Ishikawa (cell line): ENCODE measurements at regions not wholly inside any gene's neighbourhood (a gene's known extent, or its start where the extent isn't known, plus 50 kb on each side); places are given as distances from the start of the nearest gene placed in this dataset.

ENCODE experiments used
- CEBPB ChIP-seq: IDR thresholded peaks from 2 replicates; pipeline ENCODE4 v1.6.1; 2012
- CREB1 ChIP-seq: IDR thresholded peaks from 2 replicates; pipeline ENCODE4 v1.6.1; 2012; ENCODE audit warnings: low read depth
- EGR1 ChIP-seq: IDR thresholded peaks from 2 replicates; pipeline ENCODE4 v1.6.1; 2012
- EP300 ChIP-seq: IDR thresholded peaks from 2 replicates; pipeline ENCODE4 v1.6.1; 2012; ENCODE audit warnings: borderline replicate concordance
- FOXM1 ChIP-seq: IDR thresholded peaks from 2 replicates; pipeline ENCODE4 v1.6.1; 2012; ENCODE audit warnings: low read depth, borderline replicate concordance
- MAX ChIP-seq: IDR thresholded peaks from 2 replicates; pipeline ENCODE4 v1.6.1; 2012
- NFIC ChIP-seq: IDR thresholded peaks from 2 replicates; pipeline ENCODE4 v1.6.1; 2012
- RAD21 ChIP-seq: IDR thresholded peaks from 2 replicates; pipeline ENCODE4 v1.6.1; 2012; ENCODE audit warnings: low read depth
- REST ChIP-seq: IDR thresholded peaks from 2 replicates; pipeline ENCODE4 v1.6.1; 2012; ENCODE audit warnings: low read depth, mild to moderate bottlenecking
- TAF1 ChIP-seq: IDR thresholded peaks from 2 replicates; pipeline ENCODE4 v1.6.1; 2012; ENCODE audit warnings: low read depth, mild to moderate bottlenecking
- TCF12 ChIP-seq: IDR thresholded peaks from 2 replicates; pipeline ENCODE4 v1.6.1; 2012; ENCODE audit warnings: low read depth
- TEAD4 ChIP-seq: IDR thresholded peaks from 2 replicates; pipeline ENCODE4 v1.6.1; 2012
- USF1 ChIP-seq: IDR thresholded peaks from 2 replicates; pipeline ENCODE4 v1.6.1; 2012
- YY1 ChIP-seq: IDR thresholded peaks from 2 replicates; pipeline ENCODE4 v1.6.1; 2012; ENCODE audit warnings: low read depth
- ZBTB7A ChIP-seq: IDR thresholded peaks from 2 replicates; pipeline ENCODE4 v1.6.1; 2012; ENCODE audit warnings: low read depth

GRCh38 chr9:30140407-30140806 lies 2244.0 kb upstream of the ACO1 start:
- TF ChIP-seq FOXM1 (no peak), CEBPB (no peak), NFIC (no peak), USF1 (no peak), TCF12 (no peak), TEAD4 (no peak), EP300 (no peak), TAF1 (no peak), EGR1 (no peak), RAD21 (no peak), YY1 (no peak), MAX (no peak), ZBTB7A (no peak), REST (no peak), CREB1 (no peak)

GRCh38 chr9:30160570-30160969 lies 2223.9 kb upstream of the ACO1 start:
- TF ChIP-seq FOXM1: no peak
- TF ChIP-seq TCF12: no peak
- TF ChIP-seq EGR1: no peak
- no peak for TF ChIP-seq CREB1
- no peak for TF ChIP-seq USF1
- no peak for TF ChIP-seq NFIC
- TF ChIP-seq ZBTB7A: no peak
- no peak for TF ChIP-seq YY1
- TF ChIP-seq EP300: no peak
- no peak for TF ChIP-seq TAF1
- no peak for TF ChIP-seq REST
- no peak for TF ChIP-seq CEBPB
- no peak for TF ChIP-seq TEAD4
- TF ChIP-seq MAX: no peak
- no peak for TF ChIP-seq RAD21

- no peak for TF ChIP-seq NFIC
- no peak for TF ChIP-seq CEBPB
- no peak for TF ChIP-seq REST
- no peak for TF ChIP-seq CREB1
- no peak for TF ChIP-seq USF1
- no peak for TF ChIP-seq FOXM1
- TF ChIP-seq RAD21: no peak
- no peak for TF ChIP-seq YY1
- no peak for TF ChIP-seq EGR1
- no peak for TF ChIP-seq ZBTB7A
- TF ChIP-seq TEAD4: no peak
- no peak for TF ChIP-seq EP300
- TF ChIP-seq TAF1: no peak
- TF ChIP-seq MAX: no peak
- no peak for TF ChIP-seq TCF12
Measured at GRCh38 chr9:30172206-30172605, 2212.2 kb upstream of the ACO1 start.

GRCh38 chr9:30178610-30179009 lies 2205.8 kb upstream of the ACO1 start:
- no peak for TF ChIP-seq TCF12
- TF ChIP-seq TEAD4: no peak
- no peak for TF ChIP-seq USF1
- no peak for TF ChIP-seq FOXM1
- TF ChIP-seq MAX: no peak
- no peak for TF ChIP-seq EP300
- no peak for TF ChIP-seq RAD21
- no peak for TF ChIP-seq EGR1
- no peak for TF ChIP-seq CEBPB
- TF ChIP-seq ZBTB7A: no peak
- TF ChIP-seq YY1: no peak
